ENCODE measurements at regions not wholly inside any gene's neighbourhood (a gene's known extent, or its start where the extent isn't known, plus 50 kb on each side); places are given as distances from the start of the nearest gene placed in this dataset.

DNA sequence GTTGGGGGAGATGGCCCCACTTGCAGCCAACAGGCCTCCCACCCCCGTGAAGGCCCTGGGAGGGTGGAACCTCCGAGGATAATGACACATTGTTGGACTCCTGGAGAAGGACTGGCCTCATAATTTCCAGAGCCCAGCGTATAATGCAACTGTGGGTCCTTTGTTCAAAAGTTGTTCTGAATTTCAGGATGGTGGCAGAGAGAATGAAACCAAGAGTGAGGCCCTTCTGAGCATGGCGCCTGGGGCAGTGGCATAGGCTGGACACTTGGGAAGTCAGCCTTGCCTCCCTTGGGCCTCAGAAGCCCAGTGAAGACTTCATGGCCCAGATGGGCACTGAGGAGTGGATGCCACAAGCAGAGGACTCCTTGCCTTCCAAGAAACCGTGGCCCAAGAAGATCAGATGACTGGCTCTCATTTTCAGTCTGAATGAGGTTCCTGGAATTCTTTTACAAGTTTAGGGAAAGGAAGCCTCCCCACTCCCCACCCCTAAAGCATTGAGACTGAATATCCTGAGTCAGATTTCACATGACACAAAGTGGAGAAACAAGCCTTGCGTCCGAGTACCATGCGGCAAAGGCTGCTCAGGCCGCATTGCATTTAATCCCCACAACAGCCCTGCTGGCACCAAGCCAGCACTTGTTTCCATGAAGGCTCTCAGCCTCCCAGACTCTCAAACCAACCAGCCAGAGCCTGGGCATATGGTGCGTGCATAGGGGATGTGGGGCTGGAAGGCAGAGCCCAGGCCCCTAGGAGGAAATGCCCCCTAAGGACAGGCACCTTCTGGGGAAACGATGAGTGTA lies 96.7 kb upstream of the SMIM23 start:
- DNase-seq (ENCODE audit: low read depth) = no peak

DNA sequence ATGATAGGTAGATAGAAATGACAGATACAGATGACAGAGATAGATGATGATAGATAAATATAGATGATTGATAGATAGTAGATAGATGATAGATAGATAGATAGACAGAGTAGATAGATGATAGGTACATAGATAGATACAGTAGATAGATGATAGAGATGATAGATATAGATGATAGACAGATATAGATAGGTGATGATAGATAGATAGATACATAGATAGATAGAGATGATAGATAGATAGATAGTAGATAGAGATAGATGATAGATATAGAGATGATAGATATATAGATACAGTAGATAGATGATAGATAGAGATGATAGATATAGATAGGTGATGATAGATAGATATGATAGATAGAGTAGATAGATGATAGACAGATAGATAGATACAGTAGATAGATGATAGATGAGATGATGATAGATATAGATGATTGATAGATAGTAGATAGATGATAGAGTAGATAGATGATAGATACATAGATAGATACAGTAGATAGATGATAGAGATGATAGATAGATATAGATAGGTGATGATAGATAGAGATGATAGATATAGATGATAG lies 95.7 kb upstream of the SMIM23 start:
- DNase-seq (ENCODE audit: low read depth) = no peak

DNA sequence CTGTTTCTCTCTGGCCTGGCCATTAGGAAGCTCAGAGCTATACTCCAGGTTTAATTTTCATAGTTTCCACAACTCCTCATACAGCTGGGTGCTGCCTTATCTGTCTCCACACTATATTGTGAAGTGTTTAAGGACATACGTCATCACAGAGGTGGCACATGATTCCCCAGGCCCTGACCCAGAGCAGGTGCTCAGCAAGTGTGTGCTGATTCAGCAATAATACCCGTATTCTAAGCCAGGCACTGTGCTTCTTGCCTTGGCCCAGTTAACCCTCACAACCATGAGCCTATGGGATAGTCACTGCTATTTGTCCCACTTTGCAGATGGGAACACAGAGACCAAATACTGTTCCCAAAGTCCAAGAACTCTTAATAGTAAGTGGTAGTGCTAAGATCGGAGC lies 93.5 kb upstream of the SMIM23 start:
- no peak for DNase-seq (ENCODE audit: low read depth)

- no peak for DNase-seq (ENCODE audit: low read depth)
Observed at GRCh38 chr5:171692936-171693335, 92.7 kb upstream of the SMIM23 start.

GRCh38 chr5:171693412-171693811 lies 92.2 kb upstream of the SMIM23 start:
- DNase-seq (ENCODE audit: low read depth) = no peak

DNA sequence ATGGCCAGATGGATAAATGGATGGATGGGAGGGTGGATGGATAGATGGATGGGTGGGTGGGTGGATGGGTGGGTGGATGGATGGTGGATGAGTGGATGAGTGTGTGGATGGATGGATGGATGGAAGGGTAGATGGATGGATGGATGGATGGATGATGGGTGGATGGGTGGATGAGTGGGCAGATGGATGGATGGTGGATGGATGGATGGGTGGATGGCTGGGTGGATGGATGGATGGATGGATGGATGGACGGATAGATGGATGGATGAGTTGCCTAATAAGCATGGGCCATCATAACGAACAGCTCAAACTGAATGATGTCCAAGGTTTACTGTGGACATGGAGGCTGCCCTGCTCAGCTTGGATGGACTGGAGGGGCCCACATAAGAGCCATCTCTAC lies 89.8 kb upstream of the SMIM23 start:
- DNase-seq (ENCODE audit: low read depth) = no peak

GRCh38 chr5:171697221-171698102 lies 88.2 kb upstream of the SMIM23 start:
- DNase-seq (ENCODE audit: low read depth) = no peak

- no peak for DNase-seq (ENCODE audit: low read depth)
Observed at GRCh38 chr5:171700318-171700912, 85.2 kb upstream of the SMIM23 start.

- DNase-seq (ENCODE audit: low read depth) = no peak
Observed at GRCh38 chr5:171701100-171701541, 84.5 kb upstream of the SMIM23 start.

DNA sequence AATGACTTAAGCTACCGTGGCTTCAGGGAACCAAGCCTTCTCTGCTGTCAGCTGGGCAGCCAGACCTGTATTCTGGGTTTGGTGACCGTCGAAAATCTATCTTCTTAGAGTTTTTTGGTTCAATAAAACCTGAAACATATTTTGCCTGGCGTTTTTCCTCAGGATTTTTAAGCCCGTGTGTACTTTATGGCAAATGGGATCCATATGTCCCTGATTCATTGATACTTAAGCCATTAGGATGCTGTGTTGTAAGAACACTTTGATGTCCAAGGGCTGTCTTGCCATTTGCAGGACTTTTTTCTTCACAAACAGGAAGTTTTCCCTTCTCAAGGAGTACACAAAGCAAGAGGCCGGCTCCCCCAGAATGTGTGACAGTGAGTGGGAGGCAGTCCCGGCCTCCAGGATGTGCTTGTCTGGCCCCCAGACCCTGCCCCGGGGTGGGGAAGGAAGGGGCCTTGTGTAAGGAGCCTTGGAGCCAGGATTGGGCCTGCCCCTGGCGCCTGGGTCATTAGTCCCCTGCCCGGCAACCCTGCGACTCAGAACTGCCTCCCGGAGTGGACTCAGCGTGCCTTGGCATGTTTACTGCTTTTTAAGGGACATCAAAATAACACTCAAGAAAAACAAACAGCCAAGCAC lies 83.4 kb upstream of the SMIM23 start:
- DNase-seq (ENCODE audit: low read depth) = no peak

DNA sequence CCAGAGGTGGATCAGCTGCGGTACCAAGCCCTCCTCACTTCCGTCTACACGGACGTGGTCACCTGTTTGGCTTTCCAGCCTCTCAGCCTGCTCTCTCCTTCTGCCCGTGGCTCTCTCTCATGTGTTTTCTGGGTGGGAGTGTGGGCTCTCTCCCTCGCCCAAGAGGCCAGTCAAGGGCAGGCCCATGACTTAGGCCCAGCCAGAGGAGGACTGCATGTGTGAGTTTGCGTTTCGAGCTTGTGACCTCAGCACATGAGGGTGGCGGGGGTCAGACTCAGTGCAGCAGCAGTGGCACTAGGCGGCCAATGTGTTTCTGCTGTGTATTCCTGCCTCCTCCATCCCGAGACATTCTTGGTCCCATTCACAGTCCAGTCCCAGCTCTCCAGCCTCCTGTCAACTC lies 82.5 kb upstream of the SMIM23 start:
- no peak for DNase-seq (ENCODE audit: low read depth)

- no peak for DNase-seq (ENCODE audit: low read depth)
Observed at GRCh38 chr5:171705036-171705435, 80.6 kb upstream of the SMIM23 start.

DNA sequence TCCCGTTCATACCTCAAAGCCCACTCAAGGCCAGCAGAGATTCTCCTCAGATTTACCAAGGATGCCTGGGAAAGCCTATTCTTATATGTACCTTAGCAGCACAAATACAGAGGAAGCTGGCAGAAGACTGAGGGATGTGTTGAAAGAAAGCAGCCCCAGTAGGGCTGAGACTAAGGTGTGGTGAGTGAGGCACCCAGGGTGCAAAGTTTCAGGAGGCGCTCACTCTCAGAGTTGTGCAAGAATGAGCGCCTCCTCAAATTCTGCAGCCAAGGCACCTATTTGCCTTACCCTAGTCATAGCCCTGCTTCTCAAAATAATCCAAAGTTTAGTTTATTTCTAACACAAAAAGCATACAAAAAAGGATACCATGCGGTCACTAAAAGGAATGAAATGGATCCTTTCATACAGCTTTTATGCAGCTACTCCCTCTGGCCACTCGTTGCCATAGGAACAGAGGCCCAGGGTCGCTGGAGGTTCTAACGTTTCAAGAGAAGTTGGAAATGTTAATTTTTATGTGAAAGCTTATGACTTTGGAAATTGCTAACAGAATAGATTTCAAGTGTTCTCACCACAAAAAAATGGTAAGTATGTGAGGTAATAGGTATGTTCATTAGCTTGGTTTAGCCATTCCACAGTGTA lies 79.7 kb upstream of the SMIM23 start:
- DNase-seq (ENCODE audit: low read depth) = no peak

DNA sequence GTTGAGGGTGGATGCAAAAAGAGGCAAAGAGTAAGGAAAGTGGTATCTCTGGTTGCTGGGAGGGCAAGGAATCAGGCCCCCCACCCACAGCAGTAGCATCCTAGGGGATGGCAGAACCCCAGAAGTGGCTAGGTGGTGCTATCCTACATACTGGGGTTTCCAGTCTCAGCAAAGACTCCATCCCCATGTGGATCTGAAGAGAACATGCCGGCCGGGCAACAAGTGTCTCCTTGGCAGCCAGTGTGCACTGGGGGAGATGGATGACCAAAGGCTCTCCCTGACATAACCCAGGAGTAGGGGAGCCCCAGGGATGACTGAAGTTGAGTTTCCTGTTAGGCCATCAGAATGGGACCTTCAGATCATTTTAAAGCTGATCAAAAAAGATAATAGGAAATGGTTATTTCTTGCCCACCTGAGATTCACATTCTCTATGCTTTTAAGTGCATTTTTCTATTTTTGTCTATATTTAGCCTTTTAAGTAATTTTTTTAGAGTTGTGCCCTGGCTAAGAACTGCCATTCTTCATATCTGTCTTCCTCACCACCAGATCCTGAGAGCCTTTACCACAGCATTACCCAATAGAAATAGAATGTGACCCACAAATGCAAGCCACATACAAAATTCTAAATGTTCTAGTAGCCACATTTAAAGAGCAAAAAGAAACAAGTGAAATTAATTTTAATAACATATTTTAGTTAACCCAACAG lies 78.7 kb upstream of the SMIM23 start:
- DNase-seq (ENCODE audit: low read depth) = no peak

DNA sequence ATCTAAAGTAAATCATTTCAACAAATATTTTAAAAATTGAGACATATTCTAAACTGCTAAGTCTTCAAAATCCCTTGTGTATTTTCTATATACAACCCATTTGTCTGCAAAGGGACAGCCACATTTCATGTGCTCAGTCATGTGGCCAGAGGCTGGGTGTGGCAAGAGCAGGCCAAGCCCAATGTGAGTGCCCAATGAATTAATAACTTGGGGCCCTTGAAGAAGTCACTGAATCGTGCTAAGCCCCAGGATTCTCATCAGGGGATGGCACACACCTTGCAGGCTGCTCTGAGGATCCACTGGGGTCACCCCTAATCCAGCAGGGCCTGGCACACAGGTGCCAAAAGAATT lies 78.2 kb upstream of the SMIM23 start:
- DNase-seq (ENCODE audit: low read depth) = no peak

GRCh38 chr5:171709930-171710329 lies 75.7 kb upstream of the SMIM23 start:
- DNase-seq (ENCODE audit: low read depth) = no peak

DNA sequence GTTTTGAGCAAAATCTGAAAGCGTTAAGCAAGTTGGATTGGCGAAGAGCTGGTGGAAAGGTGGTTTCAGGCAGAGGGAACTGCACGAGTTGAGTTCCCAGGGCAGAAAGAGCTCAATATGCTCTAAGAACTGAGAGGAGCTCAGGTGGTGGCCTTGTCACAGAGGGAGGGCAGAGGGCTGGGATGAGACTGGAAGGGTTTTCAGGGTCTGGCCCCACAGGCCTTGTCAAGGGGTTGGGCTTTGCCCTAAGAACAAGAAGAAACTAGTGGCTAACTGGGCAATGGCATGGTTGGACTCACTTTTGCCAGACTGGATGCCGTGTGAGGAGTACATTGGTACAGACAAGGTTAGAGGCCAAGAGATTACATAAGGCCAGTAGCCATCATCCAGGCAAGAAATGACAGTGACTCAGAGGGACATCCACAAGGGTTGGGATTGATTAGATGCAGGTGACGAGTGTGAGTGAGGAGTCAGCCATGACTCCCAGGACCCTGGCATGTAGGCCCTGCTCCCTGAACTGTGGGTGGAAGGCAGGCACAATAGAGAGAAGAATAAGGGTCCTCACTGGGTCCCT lies 75.1 kb upstream of the SMIM23 start:
- DNase-seq (ENCODE audit: low read depth) = no peak

DNA sequence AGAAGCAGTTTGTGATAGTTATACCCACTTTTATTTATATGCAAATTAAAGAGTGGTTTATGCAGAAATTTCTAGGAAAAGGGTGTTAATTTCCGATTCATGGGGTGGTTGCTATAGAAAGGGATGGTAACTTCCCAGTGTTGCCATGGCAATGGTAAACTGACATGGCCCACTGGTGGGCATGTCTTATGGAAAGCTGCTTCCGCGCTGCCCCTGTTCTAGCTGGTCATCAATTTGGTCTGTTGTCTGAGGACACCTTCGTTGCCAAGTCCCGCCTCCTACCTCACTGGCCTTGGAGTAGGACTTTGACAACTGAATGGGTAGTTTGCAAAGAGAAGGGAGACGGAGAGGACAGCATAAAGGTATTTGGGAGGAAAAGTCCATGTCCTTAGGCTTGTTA lies 74.0 kb upstream of the SMIM23 start:
- DNase-seq (ENCODE audit: low read depth) = no peak

GRCh38 chr5:171712616-171713015 lies 73.0 kb upstream of the SMIM23 start:
- no peak for DNase-seq (ENCODE audit: low read depth)

GRCh38 chr5:171713152-171713551 lies 72.5 kb upstream of the SMIM23 start:
- DNase-seq (ENCODE audit: low read depth) = no peak

DNA sequence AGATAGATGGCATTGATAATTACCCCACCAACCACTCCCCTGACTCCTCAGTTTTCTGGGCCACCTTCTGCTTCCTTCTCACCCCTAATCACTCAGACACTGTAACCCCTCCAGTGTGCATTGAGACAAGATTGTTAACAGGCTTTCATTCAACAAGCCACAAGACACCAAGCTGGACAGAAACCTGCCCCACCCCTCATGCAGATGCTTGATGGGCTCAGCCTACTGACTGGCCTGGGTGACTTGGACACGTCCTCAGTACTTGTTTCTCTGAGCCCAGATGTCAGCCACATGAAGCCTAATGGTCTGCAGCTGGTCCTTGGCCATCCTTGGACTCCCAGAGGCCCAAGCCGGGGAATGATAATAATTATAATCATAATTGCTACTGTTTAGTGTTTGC lies 71.4 kb upstream of the SMIM23 start:
- DNase-seq (ENCODE audit: low read depth) = no peak
